H1 (cell line): ENCODE measurements at regions not wholly inside any gene's neighbourhood (a gene's known extent, or its start where the extent isn't known, plus 50 kb on each side); places are given as distances from the start of the nearest gene placed in this dataset.

Source experiments
- TF ChIP-seq, protein P1 (sequence below): fragments of 300-600 bp; sonication (generic); IDR thresholded peaks from 2 replicates; pipeline ENCODE4 v1.7.1; 2012; ENCODE audit warnings: low read length, moderate library complexity, mild to moderate bottlenecking, inconsistent platforms; ENCODE audit not compliant: insufficient replicate concordance

DNA sequence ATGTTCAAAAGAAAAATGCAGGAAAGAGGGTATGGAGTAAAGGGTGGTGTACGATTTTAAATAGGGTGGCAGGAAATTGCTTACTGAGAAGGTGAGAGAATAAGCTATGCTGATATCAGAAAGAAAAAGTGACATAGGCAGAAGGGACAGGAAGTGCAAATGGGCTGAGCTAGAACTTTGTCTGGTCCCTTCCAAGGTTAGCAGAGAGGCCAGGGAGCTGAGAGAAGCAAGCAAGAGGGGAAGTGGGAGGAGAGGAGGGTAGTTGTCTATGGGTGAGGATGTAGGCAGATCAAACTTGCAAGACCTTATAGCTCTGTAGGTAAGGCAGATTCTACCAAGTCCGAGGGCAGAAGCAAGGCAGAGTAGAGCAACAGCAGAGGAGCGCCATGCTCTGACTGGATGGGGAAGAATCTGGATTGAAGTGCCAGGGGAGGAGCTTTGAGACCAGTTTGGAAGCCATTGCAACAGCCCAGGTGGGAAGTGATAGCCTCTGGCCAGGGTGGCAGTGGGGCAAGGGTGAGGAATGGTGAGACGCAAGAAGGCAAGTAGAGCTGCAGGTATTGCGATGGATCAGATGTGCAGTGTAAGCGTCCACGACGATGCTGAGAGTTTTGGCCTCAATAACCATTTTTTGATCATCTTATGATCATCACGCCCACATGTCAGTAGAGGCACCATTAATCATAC, 134.4 kb upstream of the APCDD1 start (continued):
- TF ChIP-seq, protein P1, sequence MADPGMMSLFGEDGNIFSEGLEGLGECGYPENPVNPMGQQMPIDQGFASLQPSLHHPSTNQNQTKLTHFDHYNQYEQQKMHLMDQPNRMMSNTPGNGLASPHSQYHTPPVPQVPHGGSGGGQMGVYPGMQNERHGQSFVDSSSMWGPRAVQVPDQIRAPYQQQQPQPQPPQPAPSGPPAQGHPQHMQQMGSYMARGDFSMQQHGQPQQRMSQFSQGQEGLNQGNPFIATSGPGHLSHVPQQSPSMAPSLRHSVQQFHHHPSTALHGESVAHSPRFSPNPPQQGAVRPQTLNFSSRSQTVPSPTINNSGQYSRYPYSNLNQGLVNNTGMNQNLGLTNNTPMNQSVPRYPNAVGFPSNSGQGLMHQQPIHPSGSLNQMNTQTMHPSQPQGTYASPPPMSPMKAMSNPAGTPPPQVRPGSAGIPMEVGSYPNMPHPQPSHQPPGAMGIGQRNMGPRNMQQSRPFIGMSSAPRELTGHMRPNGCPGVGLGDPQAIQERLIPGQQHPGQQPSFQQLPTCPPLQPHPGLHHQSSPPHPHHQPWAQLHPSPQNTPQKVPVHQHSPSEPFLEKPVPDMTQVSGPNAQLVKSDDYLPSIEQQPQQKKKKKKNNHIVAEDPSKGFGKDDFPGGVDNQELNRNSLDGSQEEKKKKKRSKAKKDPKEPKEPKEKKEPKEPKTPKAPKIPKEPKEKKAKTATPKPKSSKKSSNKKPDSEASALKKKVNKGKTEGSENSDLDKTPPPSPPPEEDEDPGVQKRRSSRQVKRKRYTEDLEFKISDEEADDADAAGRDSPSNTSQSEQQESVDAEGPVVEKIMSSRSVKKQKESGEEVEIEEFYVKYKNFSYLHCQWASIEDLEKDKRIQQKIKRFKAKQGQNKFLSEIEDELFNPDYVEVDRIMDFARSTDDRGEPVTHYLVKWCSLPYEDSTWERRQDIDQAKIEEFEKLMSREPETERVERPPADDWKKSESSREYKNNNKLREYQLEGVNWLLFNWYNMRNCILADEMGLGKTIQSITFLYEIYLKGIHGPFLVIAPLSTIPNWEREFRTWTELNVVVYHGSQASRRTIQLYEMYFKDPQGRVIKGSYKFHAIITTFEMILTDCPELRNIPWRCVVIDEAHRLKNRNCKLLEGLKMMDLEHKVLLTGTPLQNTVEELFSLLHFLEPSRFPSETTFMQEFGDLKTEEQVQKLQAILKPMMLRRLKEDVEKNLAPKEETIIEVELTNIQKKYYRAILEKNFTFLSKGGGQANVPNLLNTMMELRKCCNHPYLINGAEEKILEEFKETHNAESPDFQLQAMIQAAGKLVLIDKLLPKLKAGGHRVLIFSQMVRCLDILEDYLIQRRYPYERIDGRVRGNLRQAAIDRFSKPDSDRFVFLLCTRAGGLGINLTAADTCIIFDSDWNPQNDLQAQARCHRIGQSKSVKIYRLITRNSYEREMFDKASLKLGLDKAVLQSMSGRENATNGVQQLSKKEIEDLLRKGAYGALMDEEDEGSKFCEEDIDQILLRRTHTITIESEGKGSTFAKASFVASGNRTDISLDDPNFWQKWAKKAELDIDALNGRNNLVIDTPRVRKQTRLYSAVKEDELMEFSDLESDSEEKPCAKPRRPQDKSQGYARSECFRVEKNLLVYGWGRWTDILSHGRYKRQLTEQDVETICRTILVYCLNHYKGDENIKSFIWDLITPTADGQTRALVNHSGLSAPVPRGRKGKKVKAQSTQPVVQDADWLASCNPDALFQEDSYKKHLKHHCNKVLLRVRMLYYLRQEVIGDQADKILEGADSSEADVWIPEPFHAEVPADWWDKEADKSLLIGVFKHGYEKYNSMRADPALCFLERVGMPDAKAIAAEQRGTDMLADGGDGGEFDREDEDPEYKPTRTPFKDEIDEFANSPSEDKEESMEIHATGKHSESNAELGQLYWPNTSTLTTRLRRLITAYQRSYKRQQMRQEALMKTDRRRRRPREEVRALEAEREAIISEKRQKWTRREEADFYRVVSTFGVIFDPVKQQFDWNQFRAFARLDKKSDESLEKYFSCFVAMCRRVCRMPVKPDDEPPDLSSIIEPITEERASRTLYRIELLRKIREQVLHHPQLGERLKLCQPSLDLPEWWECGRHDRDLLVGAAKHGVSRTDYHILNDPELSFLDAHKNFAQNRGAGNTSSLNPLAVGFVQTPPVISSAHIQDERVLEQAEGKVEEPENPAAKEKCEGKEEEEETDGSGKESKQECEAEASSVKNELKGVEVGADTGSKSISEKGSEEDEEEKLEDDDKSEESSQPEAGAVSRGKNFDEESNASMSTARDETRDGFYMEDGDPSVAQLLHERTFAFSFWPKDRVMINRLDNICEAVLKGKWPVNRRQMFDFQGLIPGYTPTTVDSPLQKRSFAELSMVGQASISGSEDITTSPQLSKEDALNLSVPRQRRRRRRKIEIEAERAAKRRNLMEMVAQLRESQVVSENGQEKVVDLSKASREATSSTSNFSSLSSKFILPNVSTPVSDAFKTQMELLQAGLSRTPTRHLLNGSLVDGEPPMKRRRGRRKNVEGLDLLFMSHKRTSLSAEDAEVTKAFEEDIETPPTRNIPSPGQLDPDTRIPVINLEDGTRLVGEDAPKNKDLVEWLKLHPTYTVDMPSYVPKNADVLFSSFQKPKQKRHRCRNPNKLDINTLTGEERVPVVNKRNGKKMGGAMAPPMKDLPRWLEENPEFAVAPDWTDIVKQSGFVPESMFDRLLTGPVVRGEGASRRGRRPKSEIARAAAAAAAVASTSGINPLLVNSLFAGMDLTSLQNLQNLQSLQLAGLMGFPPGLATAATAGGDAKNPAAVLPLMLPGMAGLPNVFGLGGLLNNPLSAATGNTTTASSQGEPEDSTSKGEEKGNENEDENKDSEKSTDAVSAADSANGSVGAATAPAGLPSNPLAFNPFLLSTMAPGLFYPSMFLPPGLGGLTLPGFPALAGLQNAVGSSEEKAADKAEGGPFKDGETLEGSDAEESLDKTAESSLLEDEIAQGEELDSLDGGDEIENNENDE: no peak
